ENCODE measurements at regions not wholly inside any gene's neighbourhood (a gene's known extent, or its start where the extent isn't known, plus 50 kb on each side); places are given as distances from the start of the nearest gene placed in this dataset.

- TF ChIP-seq AFF4 (CRISPR knock-in tag; IDR thresholded peaks at IDR 0.05) (no peak), ZKSCAN1 (IDR thresholded peaks at IDR 0.05; ENCODE audit: low read depth, low read length) (no peak), GATAD2A (IDR thresholded peaks at IDR 0.05) (no peak)
- TF ChIP-seq, protein P1, sequence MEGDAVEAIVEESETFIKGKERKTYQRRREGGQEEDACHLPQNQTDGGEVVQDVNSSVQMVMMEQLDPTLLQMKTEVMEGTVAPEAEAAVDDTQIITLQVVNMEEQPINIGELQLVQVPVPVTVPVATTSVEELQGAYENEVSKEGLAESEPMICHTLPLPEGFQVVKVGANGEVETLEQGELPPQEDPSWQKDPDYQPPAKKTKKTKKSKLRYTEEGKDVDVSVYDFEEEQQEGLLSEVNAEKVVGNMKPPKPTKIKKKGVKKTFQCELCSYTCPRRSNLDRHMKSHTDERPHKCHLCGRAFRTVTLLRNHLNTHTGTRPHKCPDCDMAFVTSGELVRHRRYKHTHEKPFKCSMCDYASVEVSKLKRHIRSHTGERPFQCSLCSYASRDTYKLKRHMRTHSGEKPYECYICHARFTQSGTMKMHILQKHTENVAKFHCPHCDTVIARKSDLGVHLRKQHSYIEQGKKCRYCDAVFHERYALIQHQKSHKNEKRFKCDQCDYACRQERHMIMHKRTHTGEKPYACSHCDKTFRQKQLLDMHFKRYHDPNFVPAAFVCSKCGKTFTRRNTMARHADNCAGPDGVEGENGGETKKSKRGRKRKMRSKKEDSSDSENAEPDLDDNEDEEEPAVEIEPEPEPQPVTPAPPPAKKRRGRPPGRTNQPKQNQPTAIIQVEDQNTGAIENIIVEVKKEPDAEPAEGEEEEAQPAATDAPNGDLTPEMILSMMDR (IDR thresholded peaks at IDR 0.05 in 2 of 3, conservative IDR thresholded peaks at IDR 0.05 in 1 of 3; ENCODE audit: insufficient read depth in 2 of 3, low read depth in 1 of 3, low read length in 3 of 3), result no peak
These were observed 418.7 kb upstream of the RGS18 start for GRCh38 chr1:191739544-191739943.
